ENCODE measurements at regions not wholly inside any gene's neighbourhood (a gene's known extent, or its start where the extent isn't known, plus 50 kb on each side); places are given as distances from the start of the nearest gene placed in this dataset.

DNA sequence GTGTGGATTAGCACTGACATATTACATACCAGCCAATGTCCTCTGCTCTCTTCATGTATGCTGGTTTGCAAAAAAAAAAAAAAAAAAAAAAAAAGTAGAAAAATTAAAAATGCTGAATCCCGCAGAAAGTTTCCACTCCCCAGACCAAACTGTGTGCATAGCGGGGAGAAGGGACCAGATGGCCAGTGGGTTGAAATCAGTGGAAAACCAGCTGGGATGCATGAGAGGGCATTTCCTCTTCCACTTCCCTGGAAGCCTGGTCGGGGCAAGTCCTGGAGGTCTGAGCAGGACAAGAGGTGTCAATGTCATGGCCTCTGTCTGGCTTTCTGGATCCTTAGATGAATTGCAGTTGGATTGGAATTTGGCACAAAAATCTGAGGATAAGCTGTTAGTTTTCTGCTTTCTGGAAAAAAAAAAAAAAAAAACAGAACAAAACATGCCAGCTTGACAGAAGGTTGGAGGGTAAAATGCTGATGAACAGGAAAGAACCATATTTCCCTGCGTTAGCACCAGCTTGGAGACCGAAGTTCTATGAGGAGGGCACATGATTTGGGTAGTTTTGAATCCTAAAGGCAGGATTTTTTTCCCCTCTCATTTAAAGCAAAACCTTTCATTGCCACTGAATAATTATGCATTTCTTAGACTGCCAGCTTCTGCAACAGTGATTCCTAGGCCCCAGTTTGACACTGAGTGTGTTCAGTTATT is 941.5 kb upstream of the EEF2KMT start:
- Histone ChIP-seq H3K27ac (ENCODE audit: low read depth in 2 of 2, low read length in 2 of 2) (no peak overlapping the region), H3K4me1 (ENCODE audit: control insufficient read depth in 2 of 2, insufficient read depth in 2 of 2, low read length in 2 of 2) (no peaks in the 10 kb centered on the region), H3K9me3 (ENCODE audit: control insufficient read depth in 2 of 2, low read length in 2 of 2) (no peaks in the 10 kb centered on the region), H3K9ac (ENCODE audit: low read depth in 1 of 2, low read length in 2 of 2) (no peak overlapping the region), H3K36me3 (ENCODE audit: control insufficient read depth in 2 of 2, insufficient read depth in 2 of 2, low read length in 2 of 2) (no peaks in the 10 kb centered on the region), H3K27me3 (ENCODE audit: control insufficient read depth in 2 of 2, insufficient read depth in 2 of 2, low read length in 2 of 2) (no peaks in the 10 kb centered on the region), H3K4me3 (ENCODE audit: low read length in 2 of 2) (no peak overlapping the region)

DNA sequence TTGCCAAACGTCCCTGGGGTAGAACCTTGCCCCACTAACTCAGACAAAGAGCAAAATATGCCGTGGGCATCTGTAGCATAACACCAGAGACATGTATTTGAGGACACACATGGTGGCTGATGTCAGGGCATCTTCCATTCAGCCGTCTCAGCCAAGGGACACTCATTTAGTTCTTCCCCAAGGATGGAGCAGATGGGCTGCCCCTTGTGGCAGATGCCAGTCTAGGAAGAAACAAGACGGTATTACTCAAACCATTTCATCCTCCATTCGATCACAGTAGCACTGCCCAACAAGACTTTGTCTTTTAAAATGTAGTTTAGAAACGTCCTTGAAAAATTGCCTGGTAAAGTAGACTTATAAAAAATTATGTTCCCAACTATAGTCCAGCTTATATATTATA is 937.6 kb upstream of the EEF2KMT start:
- H3K27me3 ChIP-seq (ENCODE audit: control insufficient read depth in 2 of 2, insufficient read depth in 2 of 2, low read length in 2 of 2) = no peaks in the 10 kb centered on the region
- H3K36me3 ChIP-seq (ENCODE audit: control insufficient read depth in 2 of 2, insufficient read depth in 2 of 2, low read length in 2 of 2) = no peaks in the 10 kb centered on the region
- H3K9me3 ChIP-seq (ENCODE audit: control insufficient read depth in 2 of 2, low read length in 2 of 2) = no peaks in the 10 kb centered on the region
- no peaks in the 10 kb centered on the region for H3K4me1 ChIP-seq (ENCODE audit: control insufficient read depth in 2 of 2, insufficient read depth in 2 of 2, low read length in 2 of 2)
- no peak overlapping the region for H3K9ac ChIP-seq (ENCODE audit: low read depth in 1 of 2, low read length in 2 of 2)
- H3K27ac ChIP-seq (ENCODE audit: low read depth in 2 of 2, low read length in 2 of 2) = no peak overlapping the region
- no peak overlapping the region for H3K4me3 ChIP-seq (ENCODE audit: low read length in 2 of 2)

DNA sequence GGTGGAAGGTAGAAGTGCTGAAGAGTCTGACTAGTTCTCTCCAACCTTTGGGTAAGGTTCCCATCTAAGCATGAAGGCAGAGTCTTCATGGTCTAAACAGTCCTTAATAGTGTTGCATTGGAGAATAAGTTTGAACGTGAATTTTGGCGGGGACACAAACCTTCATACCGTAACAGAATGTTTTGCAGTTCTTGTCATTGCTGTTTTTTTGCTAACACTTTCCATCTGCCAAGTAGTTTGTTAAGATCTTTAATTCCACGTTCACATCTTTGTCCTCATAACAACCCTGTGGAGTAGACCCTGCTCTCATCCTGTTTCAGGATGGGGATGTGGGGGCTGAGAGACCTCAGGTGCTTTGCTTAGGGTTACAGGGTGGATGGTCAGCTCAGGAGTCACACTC is 936.9 kb upstream of the EEF2KMT start:
- Histone ChIP-seq H3K27me3 (ENCODE audit: control insufficient read depth in 2 of 2, insufficient read depth in 2 of 2, low read length in 2 of 2) (no peaks in the 10 kb centered on the region), H3K9me3 (ENCODE audit: control insufficient read depth in 2 of 2, low read length in 2 of 2) (no peaks in the 10 kb centered on the region), H3K36me3 (ENCODE audit: control insufficient read depth in 2 of 2, insufficient read depth in 2 of 2, low read length in 2 of 2) (no peaks in the 10 kb centered on the region), H3K4me3 (ENCODE audit: low read length in 2 of 2) (no peak overlapping the region), H3K27ac (ENCODE audit: low read depth in 2 of 2, low read length in 2 of 2) (no peak overlapping the region), H3K9ac (ENCODE audit: low read depth in 1 of 2, low read length in 2 of 2) (no peak overlapping the region), H3K4me1 (ENCODE audit: control insufficient read depth in 2 of 2, insufficient read depth in 2 of 2, low read length in 2 of 2) (no peaks in the 10 kb centered on the region)

DNA sequence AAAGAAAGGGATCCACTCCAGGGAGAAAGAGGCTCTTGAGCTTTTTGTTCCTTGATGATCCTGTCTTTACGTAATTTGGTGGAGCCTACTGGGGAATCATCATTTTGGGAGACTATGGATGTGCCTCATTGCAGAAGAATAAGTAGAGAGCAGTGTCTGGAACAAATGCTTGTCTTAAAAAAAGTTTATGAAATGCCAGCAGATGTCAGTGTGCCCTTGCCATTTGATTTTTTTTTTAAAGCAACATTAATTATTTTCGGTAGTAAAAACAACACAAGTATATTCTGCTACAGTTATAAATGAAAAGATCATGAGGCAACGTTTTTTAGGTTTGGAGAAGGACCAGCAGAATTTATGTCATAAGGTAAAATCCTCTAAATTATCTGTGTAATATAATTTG is 934.8 kb upstream of the EEF2KMT start:
- Histone ChIP-seq H3K36me3 (ENCODE audit: control insufficient read depth in 2 of 2, insufficient read depth in 2 of 2, low read length in 2 of 2) (no peaks in the 10 kb centered on the region), H3K9ac (ENCODE audit: low read depth in 1 of 2, low read length in 2 of 2) (no peak overlapping the region), H3K9me3 (ENCODE audit: control insufficient read depth in 2 of 2, low read length in 2 of 2) (no peaks in the 10 kb centered on the region), H3K4me1 (ENCODE audit: control insufficient read depth in 2 of 2, insufficient read depth in 2 of 2, low read length in 2 of 2) (no peaks in the 10 kb centered on the region), H3K27me3 (ENCODE audit: control insufficient read depth in 2 of 2, insufficient read depth in 2 of 2, low read length in 2 of 2) (no peaks in the 10 kb centered on the region), H3K27ac (ENCODE audit: low read depth in 2 of 2, low read length in 2 of 2) (no peak overlapping the region), H3K4me3 (ENCODE audit: low read length in 2 of 2) (no peak overlapping the region)

DNA sequence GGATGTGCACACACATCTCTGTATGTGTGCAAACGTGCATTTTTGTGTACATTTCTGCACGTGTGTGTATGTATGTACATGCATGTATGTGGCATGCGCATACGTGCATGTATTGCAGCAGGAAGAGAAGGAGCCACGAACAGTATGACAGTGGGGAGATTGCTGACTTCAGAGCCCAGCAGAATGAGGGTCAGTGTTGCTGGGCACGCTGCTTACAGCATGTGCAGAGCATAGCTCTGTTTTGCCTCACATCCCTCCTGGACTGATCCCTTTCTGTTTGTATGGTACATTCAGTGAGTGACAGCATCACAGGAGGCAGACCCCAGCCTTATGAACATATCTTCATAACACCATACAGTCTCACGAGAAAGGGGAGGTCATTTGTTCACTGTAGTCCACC is 934.0 kb upstream of the EEF2KMT start:
- H3K27ac ChIP-seq (ENCODE audit: low read depth in 2 of 2, low read length in 2 of 2) = no peak overlapping the region
- no peaks in the 10 kb centered on the region for H3K4me1 ChIP-seq (ENCODE audit: control insufficient read depth in 2 of 2, insufficient read depth in 2 of 2, low read length in 2 of 2)
- H3K36me3 ChIP-seq (ENCODE audit: control insufficient read depth in 2 of 2, insufficient read depth in 2 of 2, low read length in 2 of 2) = no peaks in the 10 kb centered on the region
- H3K9ac ChIP-seq (ENCODE audit: low read depth in 1 of 2, low read length in 2 of 2) = no peak overlapping the region
- no peaks in the 10 kb centered on the region for H3K27me3 ChIP-seq (ENCODE audit: control insufficient read depth in 2 of 2, insufficient read depth in 2 of 2, low read length in 2 of 2)
- H3K4me3 ChIP-seq (ENCODE audit: low read length in 2 of 2) = no peak overlapping the region
- no peaks in the 10 kb centered on the region for H3K9me3 ChIP-seq (ENCODE audit: control insufficient read depth in 2 of 2, low read length in 2 of 2)

DNA sequence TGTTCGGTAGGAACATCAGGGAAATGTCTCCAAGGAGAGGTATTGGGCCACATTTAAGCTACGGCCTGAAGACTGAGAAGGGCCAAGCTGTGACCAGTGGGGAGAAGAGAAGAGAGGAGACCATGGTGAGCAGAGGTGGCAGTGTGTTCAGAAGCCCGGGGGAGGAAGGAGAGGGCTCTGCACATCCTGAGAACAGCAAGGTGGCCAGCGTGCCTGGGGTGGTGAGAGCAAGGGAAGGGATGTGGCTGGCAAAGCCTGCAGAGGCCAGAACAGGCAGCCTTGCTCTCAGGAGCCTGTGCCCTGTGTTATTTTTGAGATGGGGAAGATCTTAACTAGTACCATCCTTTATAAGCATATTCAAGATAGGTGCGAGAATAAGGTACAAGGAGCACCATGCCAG is 933.5 kb upstream of the EEF2KMT start:
- H3K36me3 ChIP-seq (ENCODE audit: control insufficient read depth in 2 of 2, insufficient read depth in 2 of 2, low read length in 2 of 2) = no peaks in the 10 kb centered on the region
- H3K9ac ChIP-seq (ENCODE audit: low read depth in 1 of 2, low read length in 2 of 2) = no peak overlapping the region
- H3K4me1 ChIP-seq (ENCODE audit: control insufficient read depth in 2 of 2, insufficient read depth in 2 of 2, low read length in 2 of 2) = no peaks in the 10 kb centered on the region
- H3K9me3 ChIP-seq (ENCODE audit: control insufficient read depth in 2 of 2, low read length in 2 of 2) = no peaks in the 10 kb centered on the region
- H3K27ac ChIP-seq (ENCODE audit: low read depth in 2 of 2, low read length in 2 of 2) = no peak overlapping the region
- no peaks in the 10 kb centered on the region for H3K27me3 ChIP-seq (ENCODE audit: control insufficient read depth in 2 of 2, insufficient read depth in 2 of 2, low read length in 2 of 2)
- H3K4me3 ChIP-seq (ENCODE audit: low read length in 2 of 2) = no peak overlapping the region

DNA sequence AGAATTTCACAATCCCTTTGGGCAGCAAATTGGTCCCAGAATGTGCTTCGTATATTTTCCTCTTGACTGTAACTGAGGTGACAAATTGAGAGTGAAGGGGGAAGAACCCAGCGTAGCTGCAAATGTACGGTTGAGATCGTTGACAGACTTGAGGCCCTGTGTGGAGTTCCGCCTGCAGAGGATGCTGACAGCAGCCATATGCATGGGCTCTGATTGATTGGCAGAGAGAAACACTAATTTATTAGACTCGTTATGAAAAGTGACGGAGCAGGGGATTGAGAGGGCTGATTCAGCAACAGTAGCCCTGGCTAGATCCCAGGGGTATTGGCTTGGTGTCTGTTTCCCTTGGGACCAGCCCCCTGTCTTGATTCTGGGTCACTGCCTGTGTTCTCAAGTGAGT is 930.1 kb upstream of the EEF2KMT start:
- H3K9me3 ChIP-seq (ENCODE audit: control insufficient read depth in 2 of 2, low read length in 2 of 2) = no peaks in the 10 kb centered on the region
- no peak overlapping the region for H3K4me3 ChIP-seq (ENCODE audit: low read length in 2 of 2)
- no peak overlapping the region for H3K27ac ChIP-seq (ENCODE audit: low read depth in 2 of 2, low read length in 2 of 2)
- H3K36me3 ChIP-seq (ENCODE audit: control insufficient read depth in 2 of 2, insufficient read depth in 2 of 2, low read length in 2 of 2) = no peaks in the 10 kb centered on the region
- no peaks in the 10 kb centered on the region for H3K27me3 ChIP-seq (ENCODE audit: control insufficient read depth in 2 of 2, insufficient read depth in 2 of 2, low read length in 2 of 2)
- no peak overlapping the region for H3K9ac ChIP-seq (ENCODE audit: low read depth in 1 of 2, low read length in 2 of 2)
- H3K4me1 ChIP-seq (ENCODE audit: control insufficient read depth in 2 of 2, insufficient read depth in 2 of 2, low read length in 2 of 2) = no peaks in the 10 kb centered on the region

DNA sequence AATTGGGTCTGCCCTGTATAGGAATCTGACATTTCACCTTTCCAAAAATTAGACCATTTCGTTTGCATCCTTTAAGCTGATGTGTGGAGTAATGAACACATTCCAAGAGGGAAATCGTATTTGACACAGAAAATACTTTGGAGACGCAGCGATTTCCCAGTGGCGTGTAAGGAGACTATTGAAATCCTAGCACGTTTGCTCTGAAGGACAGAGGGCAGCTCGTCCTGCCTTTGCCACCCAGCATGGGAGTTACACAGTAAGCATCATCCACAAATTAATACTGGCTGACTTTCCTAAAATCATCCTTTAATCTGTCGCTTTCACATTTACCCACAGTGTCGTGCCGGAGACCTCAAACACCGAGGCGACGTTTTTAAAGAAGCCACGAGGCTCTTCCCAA is 925.9 kb upstream of the EEF2KMT start:
- Histone ChIP-seq H3K27ac (ENCODE audit: low read depth in 2 of 2, low read length in 2 of 2) (no peak overlapping the region), H3K9ac (ENCODE audit: low read depth in 1 of 2, low read length in 2 of 2) (no peak overlapping the region), H3K4me3 (ENCODE audit: low read length in 2 of 2) (no peak overlapping the region), H3K9me3 (ENCODE audit: control insufficient read depth in 2 of 2, low read length in 2 of 2) (no peaks in the 10 kb centered on the region), H3K27me3 (ENCODE audit: control insufficient read depth in 2 of 2, insufficient read depth in 2 of 2, low read length in 2 of 2) (peaks cover 1 to 14% of the 10 kb centered on the region in 2 donors), H3K4me1 (ENCODE audit: control insufficient read depth in 2 of 2, insufficient read depth in 2 of 2, low read length in 2 of 2) (no peaks in the 10 kb centered on the region), H3K36me3 (ENCODE audit: control insufficient read depth in 2 of 2, insufficient read depth in 2 of 2, low read length in 2 of 2) (no peaks in the 10 kb centered on the region)

DNA sequence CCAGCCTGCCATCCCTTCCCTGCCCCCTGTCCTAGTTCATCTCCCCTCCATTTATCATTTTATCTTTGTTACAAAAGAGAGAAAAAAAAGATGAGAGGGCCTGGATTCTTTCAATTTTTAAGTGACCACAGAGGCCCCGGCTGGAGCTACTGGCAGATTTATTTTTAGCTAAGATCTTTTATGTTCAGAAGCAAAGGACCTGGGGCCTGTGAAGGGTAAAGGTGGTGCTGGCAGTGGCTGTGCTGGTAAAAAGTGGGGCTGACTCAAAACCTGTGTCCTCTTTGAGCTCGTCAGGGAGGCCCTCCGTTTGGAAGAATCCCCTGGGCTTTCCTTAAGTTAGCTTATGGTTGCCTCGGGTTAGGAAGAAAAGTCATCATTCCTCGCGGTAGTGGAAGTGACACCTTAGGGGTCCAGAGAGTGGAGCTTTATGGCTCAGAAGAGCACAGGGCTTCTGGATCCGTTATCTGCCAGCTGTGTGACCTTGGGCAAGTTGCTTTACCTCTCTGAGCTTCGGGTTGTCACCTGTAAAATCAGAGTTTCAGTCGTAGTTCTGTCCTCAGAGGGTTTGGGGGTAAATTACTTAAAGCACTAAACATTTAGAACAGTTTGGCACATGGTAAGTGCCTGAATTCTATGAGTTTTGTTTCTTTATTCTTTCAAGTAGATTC is 923.8 kb upstream of the EEF2KMT start:
- Histone ChIP-seq H3K9ac (ENCODE audit: low read depth in 1 of 2, low read length in 2 of 2) (no peak overlapping the region), H3K4me3 (ENCODE audit: low read length in 2 of 2) (no peak overlapping the region), H3K27me3 (ENCODE audit: control insufficient read depth in 2 of 2, insufficient read depth in 2 of 2, low read length in 2 of 2) (peaks cover 9 to 22% of the 10 kb centered on the region in 2 donors), H3K4me1 (ENCODE audit: control insufficient read depth in 2 of 2, insufficient read depth in 2 of 2, low read length in 2 of 2) (no peaks in the 10 kb centered on the region), H3K36me3 (ENCODE audit: control insufficient read depth in 2 of 2, insufficient read depth in 2 of 2, low read length in 2 of 2) (no peaks in the 10 kb centered on the region), H3K9me3 (ENCODE audit: control insufficient read depth in 2 of 2, low read length in 2 of 2) (no peaks in the 10 kb centered on the region), H3K27ac (ENCODE audit: low read depth in 2 of 2, low read length in 2 of 2) (no peak overlapping the region)

DNA sequence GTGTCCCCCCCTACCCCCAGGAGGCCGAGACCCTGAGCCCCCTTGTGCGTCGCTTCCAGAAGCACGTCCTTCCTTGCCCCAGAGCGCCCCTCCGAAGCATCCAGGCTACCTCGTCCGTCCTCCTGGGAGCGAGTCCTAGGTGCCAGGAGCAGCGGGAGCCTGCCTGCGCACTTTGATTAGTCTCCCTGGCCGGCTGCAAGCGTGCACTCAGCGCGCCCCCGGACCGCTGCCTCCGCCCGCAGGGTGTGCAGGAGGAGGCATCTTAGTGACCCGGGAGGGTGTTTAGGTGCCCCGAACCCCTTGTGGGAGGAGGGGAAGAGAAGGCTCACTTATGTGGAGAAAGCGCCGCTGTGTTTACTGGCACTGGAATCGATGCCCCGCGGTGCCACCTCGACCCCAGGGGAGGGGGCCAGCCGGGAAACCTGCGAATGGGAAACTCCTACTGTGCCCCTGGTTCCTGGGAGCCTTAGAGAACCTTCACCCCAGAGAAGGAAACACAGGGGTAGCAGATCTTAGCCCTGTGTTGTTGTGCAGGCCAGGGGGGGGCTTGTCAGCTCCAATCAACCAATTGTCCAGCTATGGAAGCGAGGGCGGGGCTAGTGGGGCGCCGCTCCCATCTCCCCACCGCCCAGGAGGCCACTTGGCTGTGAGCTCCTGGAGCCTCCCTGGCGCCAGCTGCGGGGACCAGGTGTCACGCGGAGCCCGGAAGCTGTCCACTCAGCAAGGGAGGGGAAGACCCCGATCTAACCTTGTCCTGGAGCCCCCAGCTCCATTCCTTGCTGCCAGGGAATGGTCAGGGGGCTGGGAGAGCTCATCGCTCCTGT is 922.8 kb upstream of the EEF2KMT start:
- Histone ChIP-seq H3K4me3 (ENCODE audit: low read length in 2 of 2) (no peak overlapping the region), H3K27ac (ENCODE audit: low read depth in 2 of 2, low read length in 2 of 2) (no peak overlapping the region), H3K9ac (ENCODE audit: low read depth in 1 of 2, low read length in 2 of 2) (no peak overlapping the region)

More for the DNA sequence above, 922.8 kb upstream of the EEF2KMT start:
- Histone ChIP-seq H3K9me3 (ENCODE audit: control insufficient read depth in 2 of 2, low read length in 2 of 2) (no peaks in the 10 kb centered on the region), H3K27me3 (ENCODE audit: control insufficient read depth in 2 of 2, insufficient read depth in 2 of 2, low read length in 2 of 2) (peaks cover 9 to 22% of the 10 kb centered on the region in 2 donors), H3K4me1 (ENCODE audit: control insufficient read depth in 2 of 2, insufficient read depth in 2 of 2, low read length in 2 of 2) (no peaks in the 10 kb centered on the region), H3K36me3 (ENCODE audit: control insufficient read depth in 2 of 2, insufficient read depth in 2 of 2, low read length in 2 of 2) (no peaks in the 10 kb centered on the region)
